Inflammatory macrophage treated with lipopolysaccharide for 4 hours (primary cell): ENCODE measurements at regions not wholly inside any gene's neighbourhood (a gene's known extent, or its start where the extent isn't known, plus 50 kb on each side); places are given as distances from the start of the nearest gene placed in this dataset.

Experiments
- DNase-seq: peaks from one replicate; pipeline ENCODE4 v3.0.0-alpha.2; 2020

- DNase-seq: no peak
These were observed 491.5 kb downstream of the OLFM4 start for GRCh38 chr13:53520132-53520531.

- no peak for DNase-seq
These were observed 493.4 kb downstream of the OLFM4 start for GRCh38 chr13:53522034-53522433.

- DNase-seq: no peak
These were observed 509.0 kb downstream of the OLFM4 start for GRCh38 chr13:53537586-53537985.

- DNase-seq: no peak
These were observed 516.8 kb downstream of the OLFM4 start for GRCh38 chr13:53545340-53545941.

GRCh38 chr13:53560556-53560955, 531.9 kb downstream of the OLFM4 start:
- DNase-seq: no peak

- no peak for DNase-seq
These were observed 533.8 kb downstream of the OLFM4 start for GRCh38 chr13:53562419-53562818.

GRCh38 chr13:53568491-53568890, 539.9 kb downstream of the OLFM4 start:
- DNase-seq: no peak

- DNase-seq: no peak
These were observed 540.8 kb downstream of the OLFM4 start for GRCh38 chr13:53569453-53569852.

GRCh38 chr13:53601113-53601512, 572.5 kb downstream of the OLFM4 start:
- no peak for DNase-seq

- DNase-seq: no peak
These were observed 576.7 kb downstream of the OLFM4 start for GRCh38 chr13:53605326-53605725.

GRCh38 chr13:53612200-53612599, 583.6 kb downstream of the OLFM4 start:
- no peak for DNase-seq

- no peak for DNase-seq
These were observed 593.8 kb downstream of the OLFM4 start for GRCh38 chr13:53622456-53622855.

- DNase-seq: no peak
These were observed 594.5 kb downstream of the OLFM4 start for GRCh38 chr13:53623146-53623545.

- no peak for DNase-seq
These were observed 602.9 kb downstream of the OLFM4 start for GRCh38 chr13:53631511-53631910.

- DNase-seq: no peak
These were observed 609.4 kb downstream of the OLFM4 start for GRCh38 chr13:53638040-53638439.

GRCh38 chr13:53642306-53642705, 613.7 kb downstream of the OLFM4 start:
- DNase-seq: no peak

GRCh38 chr13:53648673-53649072, 620.1 kb downstream of the OLFM4 start:
- DNase-seq: no peak

- DNase-seq: no peak
These were observed 643.4 kb downstream of the OLFM4 start for GRCh38 chr13:53672005-53672404.

- DNase-seq: no peak
These were observed 654.5 kb downstream of the OLFM4 start for GRCh38 chr13:53683146-53683545.

GRCh38 chr13:53683608-53684007, 655.0 kb downstream of the OLFM4 start:
- no peak for DNase-seq

- no peak for DNase-seq
These were observed 662.8 kb downstream of the OLFM4 start for GRCh38 chr13:53691417-53691816.

- no peak for DNase-seq
These were observed 666.4 kb downstream of the OLFM4 start for GRCh38 chr13:53694814-53695532.

GRCh38 chr13:53703371-53704080, 674.9 kb downstream of the OLFM4 start:
- DNase-seq: no peak

GRCh38 chr13:53719281-53719680, 690.7 kb downstream of the OLFM4 start:
- no peak for DNase-seq
